ENCODE measurements at regions not wholly inside any gene's neighbourhood (a gene's known extent, or its start where the extent isn't known, plus 50 kb on each side); places are given as distances from the start of the nearest gene placed in this dataset.

GRCh38 chr20:12721636-12722035 is 287.1 kb upstream of the SPTLC3 start:
- TF ChIP-seq EZH2 (IDR thresholded peaks at IDR 0.05; ENCODE audit: insufficient read depth, low read length), result no peak
- TF ChIP-seq CTCF (IDR thresholded peaks at IDR 0.05; ENCODE audit: insufficient read depth, low read depth, low read length), result no peak
